ENCODE measurements at regions not wholly inside any gene's neighbourhood (a gene's known extent, or its start where the extent isn't known, plus 50 kb on each side); places are given as distances from the start of the nearest gene placed in this dataset.

DNA sequence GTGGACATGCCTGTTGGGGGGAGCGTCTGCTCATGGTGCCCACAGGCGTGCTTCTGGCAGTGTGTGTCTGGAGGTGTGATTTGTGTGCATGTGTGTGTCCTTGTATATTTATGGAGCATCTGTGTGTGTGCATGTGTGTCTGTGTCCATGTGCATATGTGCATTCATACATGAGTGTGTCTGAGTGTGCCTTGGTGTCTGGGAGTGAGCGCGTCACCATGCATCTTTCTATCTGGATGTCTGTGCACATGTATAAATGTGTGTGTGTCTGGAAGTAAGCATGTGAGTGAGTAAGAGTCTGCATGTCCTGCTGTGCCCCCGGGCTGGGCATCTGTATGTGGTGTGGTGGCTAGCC is 58.1 kb upstream of the PRR23E start:
- Histone ChIP-seq H3K27ac (ENCODE audit: low read depth in 1 of 2, low read length in 2 of 2) (no peak overlapping the region), H3K4me3 (ENCODE audit: low read depth in 1 of 3, low read length in 3 of 3) (no peak overlapping the region), H3K4me1 (ENCODE audit: control insufficient read depth in 4 of 4, insufficient read depth in 4 of 4, low read length in 3 of 4) (peaks cover 0 to 4% (median 0%) of the 10 kb centered on the region in 4 donors), H3K27me3 (ENCODE audit: control insufficient read depth in 4 of 4, insufficient read depth in 4 of 4, low read length in 3 of 4) (peaks cover 0 to 32% (median 6%) of the 10 kb centered on the region in 4 donors), H3K36me3 (ENCODE audit: control insufficient read depth in 4 of 4, insufficient read depth in 3 of 4, low read depth in 1 of 4, low read length in 3 of 4) (no peaks in the 10 kb centered on the region), H3K9ac (ENCODE audit: low read depth in 1 of 2, low read length in 2 of 2) (no peak overlapping the region), H3K9me3 (ENCODE audit: control insufficient read depth in 4 of 4, low read length in 3 of 4) (no peaks in the 10 kb centered on the region)
- 83% methylated on average over 5 of the region's 5 CpGs for WGBS
- DNase-seq (ENCODE audit: low spot score), result no peak
- TF ChIP-seq, protein P1, sequence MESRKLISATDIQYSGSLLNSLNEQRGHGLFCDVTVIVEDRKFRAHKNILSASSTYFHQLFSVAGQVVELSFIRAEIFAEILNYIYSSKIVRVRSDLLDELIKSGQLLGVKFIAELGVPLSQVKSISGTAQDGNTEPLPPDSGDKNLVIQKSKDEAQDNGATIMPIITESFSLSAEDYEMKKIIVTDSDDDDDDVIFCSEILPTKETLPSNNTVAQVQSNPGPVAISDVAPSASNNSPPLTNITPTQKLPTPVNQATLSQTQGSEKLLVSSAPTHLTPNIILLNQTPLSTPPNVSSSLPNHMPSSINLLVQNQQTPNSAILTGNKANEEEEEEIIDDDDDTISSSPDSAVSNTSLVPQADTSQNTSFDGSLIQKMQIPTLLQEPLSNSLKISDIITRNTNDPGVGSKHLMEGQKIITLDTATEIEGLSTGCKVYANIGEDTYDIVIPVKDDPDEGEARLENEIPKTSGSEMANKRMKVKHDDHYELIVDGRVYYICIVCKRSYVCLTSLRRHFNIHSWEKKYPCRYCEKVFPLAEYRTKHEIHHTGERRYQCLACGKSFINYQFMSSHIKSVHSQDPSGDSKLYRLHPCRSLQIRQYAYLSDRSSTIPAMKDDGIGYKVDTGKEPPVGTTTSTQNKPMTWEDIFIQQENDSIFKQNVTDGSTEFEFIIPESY (IDR thresholded peaks at IDR 0.05), result no peak
- no peak for TF ChIP-seq TAF1 (conservative IDR thresholded peaks at IDR 0.05)
- TF ChIP-seq, protein P2, sequence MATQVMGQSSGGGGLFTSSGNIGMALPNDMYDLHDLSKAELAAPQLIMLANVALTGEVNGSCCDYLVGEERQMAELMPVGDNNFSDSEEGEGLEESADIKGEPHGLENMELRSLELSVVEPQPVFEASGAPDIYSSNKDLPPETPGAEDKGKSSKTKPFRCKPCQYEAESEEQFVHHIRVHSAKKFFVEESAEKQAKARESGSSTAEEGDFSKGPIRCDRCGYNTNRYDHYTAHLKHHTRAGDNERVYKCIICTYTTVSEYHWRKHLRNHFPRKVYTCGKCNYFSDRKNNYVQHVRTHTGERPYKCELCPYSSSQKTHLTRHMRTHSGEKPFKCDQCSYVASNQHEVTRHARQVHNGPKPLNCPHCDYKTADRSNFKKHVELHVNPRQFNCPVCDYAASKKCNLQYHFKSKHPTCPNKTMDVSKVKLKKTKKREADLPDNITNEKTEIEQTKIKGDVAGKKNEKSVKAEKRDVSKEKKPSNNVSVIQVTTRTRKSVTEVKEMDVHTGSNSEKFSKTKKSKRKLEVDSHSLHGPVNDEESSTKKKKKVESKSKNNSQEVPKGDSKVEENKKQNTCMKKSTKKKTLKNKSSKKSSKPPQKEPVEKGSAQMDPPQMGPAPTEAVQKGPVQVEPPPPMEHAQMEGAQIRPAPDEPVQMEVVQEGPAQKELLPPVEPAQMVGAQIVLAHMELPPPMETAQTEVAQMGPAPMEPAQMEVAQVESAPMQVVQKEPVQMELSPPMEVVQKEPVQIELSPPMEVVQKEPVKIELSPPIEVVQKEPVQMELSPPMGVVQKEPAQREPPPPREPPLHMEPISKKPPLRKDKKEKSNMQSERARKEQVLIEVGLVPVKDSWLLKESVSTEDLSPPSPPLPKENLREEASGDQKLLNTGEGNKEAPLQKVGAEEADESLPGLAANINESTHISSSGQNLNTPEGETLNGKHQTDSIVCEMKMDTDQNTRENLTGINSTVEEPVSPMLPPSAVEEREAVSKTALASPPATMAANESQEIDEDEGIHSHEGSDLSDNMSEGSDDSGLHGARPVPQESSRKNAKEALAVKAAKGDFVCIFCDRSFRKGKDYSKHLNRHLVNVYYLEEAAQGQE (IDR thresholded peaks at IDR 0.05), result no peak
- TF ChIP-seq, protein P3, sequence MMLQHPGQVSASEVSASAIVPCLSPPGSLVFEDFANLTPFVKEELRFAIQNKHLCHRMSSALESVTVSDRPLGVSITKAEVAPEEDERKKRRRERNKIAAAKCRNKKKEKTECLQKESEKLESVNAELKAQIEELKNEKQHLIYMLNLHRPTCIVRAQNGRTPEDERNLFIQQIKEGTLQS (IDR thresholded peaks at IDR 0.05), result no peak
- no peak for TF ChIP-seq FOXA1 (IDR thresholded peaks at IDR 0.05)
- TF ChIP-seq YY1 (IDR thresholded peaks at IDR 0.05), result no peak

DNA sequence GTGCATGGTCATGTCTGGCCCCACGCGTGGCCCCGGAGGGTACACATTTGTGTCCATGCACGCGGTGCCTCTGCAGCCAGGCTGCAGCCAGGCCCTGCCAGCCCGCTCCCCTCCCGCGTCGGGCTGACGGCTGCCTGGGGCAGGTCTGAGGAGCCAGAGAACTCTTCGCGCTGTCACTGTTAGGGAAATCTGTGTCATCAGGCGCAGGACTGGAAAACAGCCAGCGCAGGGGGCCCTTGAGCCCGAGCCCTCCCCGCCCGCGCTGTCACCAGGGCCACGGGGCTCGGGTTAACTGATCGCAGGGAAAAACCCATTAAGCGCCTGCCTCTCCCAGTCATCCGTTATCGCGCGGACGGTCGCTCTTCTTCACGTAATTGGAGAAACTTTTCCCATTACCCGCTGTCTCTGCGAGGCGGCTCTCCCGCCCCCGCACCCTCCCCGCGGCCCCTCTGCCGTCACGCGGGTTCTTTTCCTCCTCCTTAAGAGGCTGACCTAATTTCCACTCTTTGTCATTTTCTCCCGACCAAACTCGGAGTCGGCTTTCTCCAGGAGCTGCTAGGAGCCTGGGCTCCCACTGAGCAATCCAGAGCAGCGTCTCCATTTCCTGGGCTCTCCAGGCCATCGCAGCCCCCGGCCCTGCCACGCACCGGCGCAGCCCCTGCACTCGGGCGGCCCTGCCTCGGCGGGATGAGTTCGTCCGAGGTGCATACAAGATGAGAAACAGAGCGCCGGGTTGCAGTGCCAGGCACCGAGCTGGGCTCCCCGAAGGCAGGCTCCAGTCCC is 57.5 kb upstream of the PRR23E start:
- no peaks in the 10 kb centered on the region for H3K36me3 ChIP-seq (ENCODE audit: control insufficient read depth in 4 of 4, insufficient read depth in 3 of 4, low read depth in 1 of 4, low read length in 3 of 4)
- DNase-seq (ENCODE audit: low spot score), result no peak
- H3K4me3 ChIP-seq (ENCODE audit: low read depth in 1 of 3, low read length in 3 of 3), result no peak overlapping the region
- H3K9me3 ChIP-seq (ENCODE audit: control insufficient read depth in 4 of 4, low read length in 3 of 4), result no peaks in the 10 kb centered on the region
- H3K9ac ChIP-seq (ENCODE audit: low read depth in 1 of 2, low read length in 2 of 2), result no peak overlapping the region
- H3K27ac ChIP-seq (ENCODE audit: low read depth in 1 of 2, low read length in 2 of 2), result no peak overlapping the region
- H3K4me1 ChIP-seq (ENCODE audit: control insufficient read depth in 4 of 4, insufficient read depth in 4 of 4, low read length in 3 of 4), result peaks cover 0 to 4% (median 0%) of the 10 kb centered on the region in 4 donors
- H3K27me3 ChIP-seq (ENCODE audit: control insufficient read depth in 4 of 4, insufficient read depth in 4 of 4, low read length in 3 of 4), result peaks cover 0 to 32% (median 6%) of the 10 kb centered on the region in 4 donors
- WGBS, result 10% methylated on average over 58 of the region's 58 CpGs
- TF ChIP-seq, protein P4, sequence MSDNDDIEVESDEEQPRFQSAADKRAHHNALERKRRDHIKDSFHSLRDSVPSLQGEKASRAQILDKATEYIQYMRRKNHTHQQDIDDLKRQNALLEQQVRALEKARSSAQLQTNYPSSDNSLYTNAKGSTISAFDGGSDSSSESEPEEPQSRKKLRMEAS (IDR thresholded peaks at IDR 0.05), result no peak
- TF ChIP-seq RAD21 (IDR thresholded peaks at IDR 0.05) (no peak), GABPA (IDR thresholded peaks at IDR 0.05 in 1 of 2, conservative IDR thresholded peaks at IDR 0.05 in 1 of 2) (no peak), SP1 (IDR thresholded peaks at IDR 0.05) (no peak), EGR1 (IDR thresholded peaks at IDR 0.05; ENCODE audit: low read depth in 2 of 2) (no peak), RXRA (IDR thresholded peaks at IDR 0.05) (no peak), HNF4A (conservative IDR thresholded peaks at IDR 0.05) (no peak), TAF1 (conservative IDR thresholded peaks at IDR 0.05) (no peak), JUND (IDR thresholded peaks at IDR 0.05) (no peak), HNF4G (IDR thresholded peaks at IDR 0.05) (no peak), NR2F2 (IDR thresholded peaks at IDR 0.05) (no peak), FOXA2 (IDR thresholded peaks at IDR 0.05) (no peak)
- TF ChIP-seq, protein P2 (IDR thresholded peaks at IDR 0.05), result no peak
- TF ChIP-seq, protein P1 (IDR thresholded peaks at IDR 0.05), result no peak
- TF ChIP-seq, protein P3 (IDR thresholded peaks at IDR 0.05), result no peak
